ENCODE measurements at regions not wholly inside any gene's neighbourhood (a gene's known extent, or its start where the extent isn't known, plus 50 kb on each side); places are given as distances from the start of the nearest gene placed in this dataset.

DNA sequence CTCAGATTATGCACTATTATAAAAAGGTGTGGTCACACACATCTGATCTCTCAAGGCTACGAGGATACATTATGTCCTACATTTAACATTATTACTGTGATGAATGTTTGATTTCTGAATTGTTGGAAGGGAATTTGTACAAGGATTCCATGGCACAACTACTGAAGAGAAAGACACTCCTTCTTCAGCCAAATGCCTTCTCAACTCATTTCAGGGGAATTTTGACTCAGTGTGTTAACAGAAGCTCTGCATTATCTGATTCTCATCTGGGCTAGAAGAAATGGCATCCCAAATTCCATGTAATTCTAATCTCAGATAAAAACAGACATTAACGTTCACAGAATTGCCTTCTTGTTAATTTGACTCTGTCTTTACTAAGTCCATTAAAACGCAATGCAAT lies 477.7 kb downstream of the PDGFC start:
- 50 to 67% methylated on average over 3 of the region's 3 CpGs for WGBS, 2 donors (ENCODE audit: low coverage in 1 of 2)

GRCh38 chr4:156487107-156487506 lies 484.5 kb downstream of the PDGFC start:
- H3K9me3 ChIP-seq = no peaks in the 10 kb centered on the region
- H3K4me1 ChIP-seq = no peaks in the 10 kb centered on the region
- WGBS, 2 donors (ENCODE audit: low coverage in 1 of 2) = 85 to 92% methylated on average over 5 to 6 of the region's 6 CpGs
- no peaks in the 10 kb centered on the region for H3K36me3 ChIP-seq
- H3K27me3 ChIP-seq = no peaks in the 10 kb centered on the region
- TF ChIP-seq POLR2A (IDR thresholded peaks at IDR 0.05) = no peak
- TF ChIP-seq POLR2AphosphoS5 (IDR thresholded peaks at IDR 0.05) = no peak
- TF ChIP-seq EP300 (IDR thresholded peaks at IDR 0.05) = no peak
- TF ChIP-seq CTCF (IDR thresholded peaks at IDR 0.05) = no peak
- H3K4me3 ChIP-seq = no peak overlapping the region
- ATAC-seq = no peak
- H3K27ac ChIP-seq = no peak overlapping the region

More for the DNA sequence above, 477.7 kb downstream of the PDGFC start:
- TF ChIP-seq EP300 (IDR thresholded peaks at IDR 0.05) (no peak), CTCF (IDR thresholded peaks at IDR 0.05) (no peak), POLR2A (IDR thresholded peaks at IDR 0.05) (no peak), POLR2AphosphoS5 (IDR thresholded peaks at IDR 0.05) (no peak)
- Histone ChIP-seq H3K4me1 (no peaks in the 10 kb centered on the region), H3K4me3 (no peak overlapping the region), H3K9me3 (no peaks in the 10 kb centered on the region), H3K27me3 (no peaks in the 10 kb centered on the region), H3K36me3 (no peaks in the 10 kb centered on the region), H3K27ac (no peak overlapping the region)
- ATAC-seq = no peak

DNA sequence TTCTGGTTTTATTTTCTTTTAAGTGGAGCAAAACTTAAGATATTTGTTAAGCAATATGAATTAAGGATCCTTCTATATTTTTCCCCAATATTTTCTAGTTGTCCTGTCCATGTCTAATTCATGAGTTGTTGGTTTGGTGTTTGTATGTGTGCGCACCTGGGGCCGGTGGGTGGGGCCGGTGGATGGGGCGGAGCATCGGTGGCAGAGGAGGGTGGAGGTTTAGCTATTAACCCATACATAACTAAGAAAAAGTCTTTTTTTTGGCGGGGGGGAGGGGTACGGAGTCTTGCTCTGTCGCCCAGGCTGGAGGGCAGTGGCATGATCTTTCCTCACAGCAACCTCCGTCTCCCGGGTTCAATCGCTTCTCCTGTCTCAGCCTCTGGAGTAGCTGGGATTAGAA lies 489.8 kb downstream of the PDGFC start:
- WGBS, 2 donors (ENCODE audit: low coverage in 1 of 2) = 99% methylated on average over 7 of the region's 11 CpGs; no CpG with 5 or more reads in 1 of the 2 donors
- Histone ChIP-seq H3K4me1 (no peaks in the 10 kb centered on the region), H3K36me3 (no peaks in the 10 kb centered on the region), H3K27ac (no peak overlapping the region), H3K27me3 (no peaks in the 10 kb centered on the region), H3K9me3 (no peaks in the 10 kb centered on the region), H3K4me3 (no peak overlapping the region)
- ATAC-seq = no peak
- no peak for TF ChIP-seq POLR2AphosphoS5 (IDR thresholded peaks at IDR 0.05)
- TF ChIP-seq EP300 (IDR thresholded peaks at IDR 0.05) = no peak
- no peak for TF ChIP-seq CTCF (IDR thresholded peaks at IDR 0.05)
- no peak for TF ChIP-seq POLR2A (IDR thresholded peaks at IDR 0.05)

DNA sequence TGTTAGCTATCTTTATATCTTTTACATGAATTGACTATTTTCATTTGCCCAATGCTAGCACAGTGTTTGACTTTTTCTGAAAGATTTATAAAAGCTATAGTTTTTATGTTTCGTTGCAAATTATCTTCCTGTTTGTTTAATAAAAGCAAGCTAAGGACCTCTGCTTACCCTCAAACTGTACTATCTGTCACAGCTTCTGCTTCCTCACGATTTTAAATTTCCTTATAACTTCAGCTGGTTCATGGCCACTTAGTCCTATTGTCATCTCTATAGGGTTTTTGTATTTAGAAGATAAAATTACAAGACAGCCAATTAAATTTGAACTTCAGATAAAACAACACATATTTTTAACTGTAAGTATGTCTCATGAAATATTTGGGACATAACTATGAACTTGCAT lies 494.0 kb downstream of the PDGFC start:
- Histone ChIP-seq H3K36me3 (no peaks in the 10 kb centered on the region), H3K4me3 (no peak overlapping the region), H3K9me3 (no peaks in the 10 kb centered on the region), H3K27me3 (no peaks in the 10 kb centered on the region), H3K27ac (no peak overlapping the region), H3K4me1 (no peaks in the 10 kb centered on the region)
- WGBS, 2 donors (ENCODE audit: low coverage in 1 of 2) = 59 to 79% methylated on average over 2 of the region's 2 CpGs
- no peak for ATAC-seq
- TF ChIP-seq POLR2A (IDR thresholded peaks at IDR 0.05) (no peak), EP300 (IDR thresholded peaks at IDR 0.05) (no peak), POLR2AphosphoS5 (IDR thresholded peaks at IDR 0.05) (no peak), CTCF (IDR thresholded peaks at IDR 0.05) (no peak)

GRCh38 chr4:156476359-156476758 lies 495.2 kb downstream of the PDGFC start:
- ATAC-seq = no peak
- Histone ChIP-seq H3K4me3 (no peak overlapping the region), H3K27ac (no peak overlapping the region), H3K9me3 (no peaks in the 10 kb centered on the region), H3K4me1 (no peaks in the 10 kb centered on the region), H3K27me3 (no peaks in the 10 kb centered on the region), H3K36me3 (no peaks in the 10 kb centered on the region)
- WGBS, 2 donors (ENCODE audit: low coverage in 1 of 2) = 31 to 53% methylated on average over 2 of the region's 2 CpGs
- TF ChIP-seq POLR2AphosphoS5 (IDR thresholded peaks at IDR 0.05) = no peak
- no peak for TF ChIP-seq POLR2A (IDR thresholded peaks at IDR 0.05)
- TF ChIP-seq EP300 (IDR thresholded peaks at IDR 0.05) = no peak
- no peak for TF ChIP-seq CTCF (IDR thresholded peaks at IDR 0.05)

Measured in gastroesophageal sphincter (tissue), 4 donors.